ENCODE measurements at regions not wholly inside any gene's neighbourhood (a gene's known extent, or its start where the extent isn't known, plus 50 kb on each side); places are given as distances from the start of the nearest gene placed in this dataset.

DNA sequence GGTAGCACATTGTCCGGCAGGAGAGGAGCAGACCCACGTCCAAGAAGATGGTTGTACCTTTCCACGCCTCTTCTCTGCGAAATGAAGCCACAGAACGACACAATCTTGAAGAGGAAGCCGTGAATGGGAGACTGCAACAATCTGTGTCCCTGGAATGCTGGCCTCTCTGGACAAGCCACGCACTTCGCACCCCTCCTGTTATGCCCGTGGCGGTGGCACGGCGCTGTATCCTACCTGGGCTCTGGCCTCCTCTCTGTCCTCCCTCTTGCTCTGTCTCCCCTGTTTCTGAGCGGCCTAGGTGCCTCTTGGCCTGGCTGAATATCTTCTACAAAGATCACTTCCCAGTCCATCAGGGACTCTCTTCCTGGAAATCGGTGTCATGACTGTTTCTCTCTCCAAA, 717.8 kb downstream of the KCNJ18 start:
- TF ChIP-seq, protein P1, sequence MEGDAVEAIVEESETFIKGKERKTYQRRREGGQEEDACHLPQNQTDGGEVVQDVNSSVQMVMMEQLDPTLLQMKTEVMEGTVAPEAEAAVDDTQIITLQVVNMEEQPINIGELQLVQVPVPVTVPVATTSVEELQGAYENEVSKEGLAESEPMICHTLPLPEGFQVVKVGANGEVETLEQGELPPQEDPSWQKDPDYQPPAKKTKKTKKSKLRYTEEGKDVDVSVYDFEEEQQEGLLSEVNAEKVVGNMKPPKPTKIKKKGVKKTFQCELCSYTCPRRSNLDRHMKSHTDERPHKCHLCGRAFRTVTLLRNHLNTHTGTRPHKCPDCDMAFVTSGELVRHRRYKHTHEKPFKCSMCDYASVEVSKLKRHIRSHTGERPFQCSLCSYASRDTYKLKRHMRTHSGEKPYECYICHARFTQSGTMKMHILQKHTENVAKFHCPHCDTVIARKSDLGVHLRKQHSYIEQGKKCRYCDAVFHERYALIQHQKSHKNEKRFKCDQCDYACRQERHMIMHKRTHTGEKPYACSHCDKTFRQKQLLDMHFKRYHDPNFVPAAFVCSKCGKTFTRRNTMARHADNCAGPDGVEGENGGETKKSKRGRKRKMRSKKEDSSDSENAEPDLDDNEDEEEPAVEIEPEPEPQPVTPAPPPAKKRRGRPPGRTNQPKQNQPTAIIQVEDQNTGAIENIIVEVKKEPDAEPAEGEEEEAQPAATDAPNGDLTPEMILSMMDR (IDR thresholded peaks at IDR 0.05) = no peak
- TF ChIP-seq POLR2AphosphoS5 (IDR thresholded peaks at IDR 0.05; ENCODE audit: low read depth, low read length) = no peak
- TF ChIP-seq SIN3A (IDR thresholded peaks at IDR 0.05; ENCODE audit: borderline replicate concordance, insufficient read depth, low read depth, low read length) = no peak

Data from Panc1 (cell line).